GM19025 (cell line): ENCODE measurements at regions not wholly inside any gene's neighbourhood (a gene's known extent, or its start where the extent isn't known, plus 50 kb on each side); places are given as distances from the start of the nearest gene placed in this dataset.
"Not testable (repeated sequence)": the region's sequence is repeated elsewhere in the genome, so short reads cannot be mapped to it uniquely, and the experiment has no call there.

Experiments used
- ATAC-seq: cut with Tn5 transposase; IDR thresholded peaks from one replicate; pipeline ENCODE4 v1.9.1; 2021; ENCODE audit warnings: mild to moderate bottlenecking, low read depth, moderate library complexity; ENCODE audit not compliant: unreplicated experiment

GRCh38 chr13:75180805-75181455, 301.0 kb downstream of the TBC1D4 start:
- no peak for ATAC-seq

- no peak for ATAC-seq
Measured at GRCh38 chr13:75178436-75178835, 303.5 kb downstream of the TBC1D4 start.

GRCh38 chr13:75175575-75175974, 306.4 kb downstream of the TBC1D4 start:
- no peak for ATAC-seq

GRCh38 chr13:75175097-75175496, 306.9 kb downstream of the TBC1D4 start:
- ATAC-seq: not testable (repeated sequence)

- no peak for ATAC-seq
Measured at GRCh38 chr13:75174481-75174880, 307.5 kb downstream of the TBC1D4 start.

- ATAC-seq: no peak
Measured at GRCh38 chr13:75173457-75174356, 308.3 kb downstream of the TBC1D4 start.

GRCh38 chr13:75170311-75170710, 311.7 kb downstream of the TBC1D4 start:
- no peak for ATAC-seq

GRCh38 chr13:75165543-75166230, 316.3 kb downstream of the TBC1D4 start:
- ATAC-seq: no peak

- no peak for ATAC-seq
Measured at GRCh38 chr13:75161804-75162203, 320.2 kb downstream of the TBC1D4 start.

GRCh38 chr13:75160984-75161383, 321.0 kb downstream of the TBC1D4 start:
- ATAC-seq: no peak

- ATAC-seq: no peak
Measured at GRCh38 chr13:75154331-75154730, 327.6 kb downstream of the TBC1D4 start.

GRCh38 chr13:75153834-75154233, 328.1 kb downstream of the TBC1D4 start:
- no peak for ATAC-seq

- ATAC-seq: no peak
Measured at GRCh38 chr13:75153386-75153785, 328.6 kb downstream of the TBC1D4 start.

- ATAC-seq: no peak
Measured at GRCh38 chr13:75151081-75151643, 330.8 kb downstream of the TBC1D4 start.

GRCh38 chr13:75149776-75150175, 332.2 kb downstream of the TBC1D4 start:
- ATAC-seq: no peak

GRCh38 chr13:75147946-75148345, 334.0 kb downstream of the TBC1D4 start:
- ATAC-seq: no peak

- no peak for ATAC-seq
Measured at GRCh38 chr13:75146436-75146835, 335.5 kb downstream of the TBC1D4 start.

- ATAC-seq: no peak
Measured at GRCh38 chr13:75145927-75146326, 336.0 kb downstream of the TBC1D4 start.

GRCh38 chr13:75139291-75139690, 342.7 kb downstream of the TBC1D4 start:
- no peak for ATAC-seq

- ATAC-seq: no peak
Measured at GRCh38 chr13:75137911-75138571, 343.9 kb downstream of the TBC1D4 start.
